H9 (cell line): ENCODE measurements at regions not wholly inside any gene's neighbourhood (a gene's known extent, or its start where the extent isn't known, plus 50 kb on each side); places are given as distances from the start of the nearest gene placed in this dataset.
A peak's percentile ranks its signal among the peaks of the same experiment; 100 is the strongest.

Source experiments
- DNase-seq: peaks from one replicate; pipeline ENCODE4 v3.0.0-alpha.2; 2017
- H2AFZ ChIP-seq: one replicate; pipeline ENCODE4 v1.6.1; 2013; ENCODE audit warnings: mild to moderate bottlenecking, low read length, control low read depth, moderate library complexity
- H2AK5ac ChIP-seq: 2 replicates; pipeline ENCODE4 v1.6.1; 2013; ENCODE audit warnings: low read length, control low read depth, mixed read lengths; ENCODE audit not compliant: insufficient read length
- H2BK120ac ChIP-seq: one replicate; pipeline ENCODE4 v1.6.1; 2013; ENCODE audit warnings: low read depth, mild to moderate bottlenecking, low read length, control low read depth, inconsistent platforms; ENCODE audit not compliant: poor library complexity, severe bottlenecking
- H2BK12ac ChIP-seq: 2 replicates; pipeline ENCODE4 v1.6.1; 2013; ENCODE audit warnings: low read length, control low read depth, mixed read lengths, low read depth; ENCODE audit not compliant: insufficient read length
- H2BK15ac ChIP-seq: 2 replicates; pipeline ENCODE4 v1.6.1; 2013; ENCODE audit warnings: low read depth, low read length, control low read depth
- H2BK20ac ChIP-seq: one replicate; pipeline ENCODE4 v1.6.1; 2013; ENCODE audit warnings: low read depth, mild to moderate bottlenecking, low read length, control low read depth, inconsistent platforms; ENCODE audit not compliant: poor library complexity, severe bottlenecking
- H2BK5ac ChIP-seq: 2 replicates; pipeline ENCODE4 v1.6.1; 2013; ENCODE audit warnings: low read length, control low read depth, mixed read lengths; ENCODE audit not compliant: insufficient read length
- H3K14ac ChIP-seq: 2 replicates; pipeline ENCODE4 v1.6.1; 2013; ENCODE audit warnings: low read length, control low read depth; ENCODE audit not compliant: insufficient read depth
- H3K18ac ChIP-seq: 2 replicates; pipeline ENCODE4 v1.6.1; 2013; ENCODE audit warnings: low read depth, mild to moderate bottlenecking, mixed read lengths, low read length, control low read depth; ENCODE audit not compliant: insufficient read length
- H3K23ac ChIP-seq: 2 replicates; pipeline ENCODE4 v1.6.1; 2013; ENCODE audit warnings: low read length, control low read depth, mixed read lengths, low read depth; ENCODE audit not compliant: insufficient read length
- H3K23me2 ChIP-seq: 2 replicates; pipeline ENCODE4 v1.6.1; 2013; ENCODE audit warnings: low read depth, mild to moderate bottlenecking, mixed read lengths, low read length, control low read depth; ENCODE audit not compliant: insufficient read length, poor library complexity, severe bottlenecking
- H3K27ac ChIP-seq: 2 replicates; pipeline ENCODE4 v1.5.1; 2013; ENCODE audit warnings: low read length, control low read depth, mixed read lengths, low read depth; ENCODE audit not compliant: insufficient read length
- H3K27me3 ChIP-seq: 2 replicates; pipeline ENCODE4 v1.6.1; 2013; ENCODE audit warnings: low read length, control low read depth, inconsistent platforms; ENCODE audit not compliant: insufficient read depth
- H3K4ac ChIP-seq: 2 replicates; pipeline ENCODE4 v1.6.1; 2013; ENCODE audit warnings: low read depth, mild to moderate bottlenecking, control low read depth, inconsistent platforms, low read length, moderate library complexity
- H3K4me1 ChIP-seq: 2 replicates; pipeline ENCODE4 v1.6.1; 2013; ENCODE audit warnings: low read length, control low read depth, inconsistent platforms; ENCODE audit not compliant: insufficient read depth
- H3K4me2 ChIP-seq: 2 replicates; pipeline ENCODE4 v1.6.1; 2013; ENCODE audit warnings: low read length, control low read depth, mixed read lengths; ENCODE audit not compliant: insufficient read length, insufficient read depth
- H3K56ac ChIP-seq: 2 replicates; pipeline ENCODE4 v1.6.1; 2013; ENCODE audit warnings: low read depth, mild to moderate bottlenecking, mixed read lengths, low read length, control low read depth; ENCODE audit not compliant: insufficient read length
- H3K79me1 ChIP-seq: 2 replicates; pipeline ENCODE4 v1.6.1; 2013; ENCODE audit warnings: low read depth, mild to moderate bottlenecking, moderate library complexity, low read length, control low read depth, inconsistent platforms; ENCODE audit not compliant: insufficient read depth, poor library complexity, severe bottlenecking
- H3K79me2 ChIP-seq: 2 replicates; pipeline ENCODE4 v1.6.1; 2013; ENCODE audit warnings: low read length, control low read depth, inconsistent platforms; ENCODE audit not compliant: insufficient read depth
- H3K9ac ChIP-seq: 2 replicates; pipeline ENCODE4 v1.6.1; 2013; ENCODE audit warnings: low read length, control low read depth, mixed read lengths; ENCODE audit not compliant: insufficient read length; ENCODE audit errors: extremely low read depth
- H3K9me3 ChIP-seq: one replicate; pipeline ENCODE4 v1.6.1; 2013; ENCODE audit warnings: low read depth, low read length, inconsistent platforms; ENCODE audit not compliant: control insufficient read depth
- H3T11ph ChIP-seq: one replicate; pipeline ENCODE4 v1.6.1; 2013; ENCODE audit warnings: mild to moderate bottlenecking, low read length, control low read depth, inconsistent platforms
- H4K20me1 ChIP-seq: one replicate; pipeline ENCODE4 v1.6.1; 2013; ENCODE audit not compliant: control insufficient read depth, insufficient read length, insufficient read depth
- H4K5ac ChIP-seq: 2 replicates; pipeline ENCODE4 v1.6.1; 2013; ENCODE audit warnings: low read depth, mild to moderate bottlenecking, mixed read lengths, low read length, control low read depth; ENCODE audit not compliant: insufficient read length
- H4K8ac ChIP-seq: replicated peaks from 2 replicates; pipeline ENCODE4 v1.6.1; 2013; ENCODE audit warnings: low read length, control low read depth, mixed read lengths, low read depth; ENCODE audit not compliant: insufficient read length
- H4K91ac ChIP-seq: 2 replicates; pipeline ENCODE4 v1.6.1; 2013; ENCODE audit warnings: low read depth, mild to moderate bottlenecking, moderate library complexity, mixed read lengths, low read length, control low read depth; ENCODE audit not compliant: insufficient read length
- H3K27ac Mint-ChIP-seq, 3 experiments: 2 replicates in 2 of 3; 3 replicates in 1 of 3; pipeline ENCODE4 v1.8.0; 2020 to 2021; ENCODE audit warnings: mixed read lengths in 3 of 3, mild to moderate bottlenecking in 1 of 3, moderate library complexity in 1 of 3
- H3K27me3 Mint-ChIP-seq: 2 replicates; pipeline ENCODE4 v1.8.0; 2021; ENCODE audit warnings: low read depth, mild to moderate bottlenecking, moderate library complexity, mixed read lengths
- H3K36me3 Mint-ChIP-seq, 3 experiments: 2 replicates in 2 of 3; 3 replicates in 1 of 3; pipeline ENCODE4 v1.8.0; 2020 to 2021; ENCODE audit warnings: low read depth in 3 of 3, mixed read lengths in 3 of 3; ENCODE audit not compliant: insufficient read depth in 1 of 3
- H3K4me1 Mint-ChIP-seq, 2 experiments: 2 replicates each; pipeline ENCODE4 v1.8.0; 2020; ENCODE audit warnings: mixed read lengths in 2 of 2
- H3K4me3 Mint-ChIP-seq, 2 experiments: 2 replicates in 1 of 2; 3 replicates in 1 of 2; pipeline ENCODE4 v1.8.0; 2020 to 2021; ENCODE audit warnings: mild to moderate bottlenecking in 2 of 2, mixed read lengths in 2 of 2, moderate library complexity in 1 of 2
- H3K9me3 Mint-ChIP-seq, 2 experiments: 2 replicates in 1 of 2; 3 replicates in 1 of 2; pipeline ENCODE4 v1.8.0; 2020; ENCODE audit warnings: mild to moderate bottlenecking in 2 of 2, mixed read lengths in 2 of 2, moderate library complexity in 1 of 2
- WGBS: extraction: QIAGEN DNeasy Blood & Tissue Kit; methylation state at CpG from one replicate; pipeline ENCODE4 v1.1.7; 2013; ENCODE audit warnings: missing lambda C conversion rate, low lambda C conversion rate, mixed read lengths; ENCODE audit not compliant: insufficient read length; ENCODE audit errors: extremely low coverage; 5-methylcytosine and 5-hydroxymethylcytosine counted together
- TF ChIP-seq, protein P1 (sequence below): fragments of 200-600 bp; sonication (generic); conservative IDR thresholded peaks from 3 replicates; pipeline ENCODE4 v1.8.0; 2021; ENCODE audit warnings: antibody characterized with exemption, mild to moderate bottlenecking

DNA sequence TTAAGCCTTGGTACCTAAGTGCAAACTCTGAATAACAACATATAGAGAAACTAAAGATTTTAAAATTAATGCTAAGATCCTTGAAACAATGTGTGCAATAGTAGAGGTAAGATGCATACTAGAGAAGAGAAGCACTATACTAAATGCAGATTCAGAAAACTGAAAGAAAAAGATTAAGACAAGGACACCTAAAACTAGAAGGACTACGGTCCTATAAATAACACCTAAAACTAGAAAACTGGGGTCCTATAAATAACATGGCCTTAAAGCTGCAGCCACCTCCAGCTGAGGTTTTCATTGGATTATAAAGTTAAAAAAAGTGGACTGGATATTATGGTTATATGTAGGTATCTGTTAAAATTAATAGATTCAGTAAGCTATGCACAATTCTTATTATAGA lies 320.9 kb downstream of the IPMK start:
- no peaks in the 10 kb centered on the region for H3K4me1 ChIP-seq
- Mint-ChIP-seq H3K27me3 (no peaks in the 10 kb centered on the region), H3K4me3 (no peak overlapping the region), H3K27ac (peak overlapping the region in 2 of 3 experiments; percentile 30 to 98; a peak in 2 of 7 replicates), H3K4me1 (peaks cover 16 to 25% of the 10 kb centered on the region in 2 experiments), H3K9me3 (peaks cover 3 to 4% of the 10 kb centered on the region in 2 experiments; a peak in 2 of 5 replicates), H3K36me3 (peaks cover 2 to 14% (median 4%) of the 10 kb centered on the region in 3 experiments; a peak in 5 of 7 replicates)
- no peaks in the 10 kb centered on the region for H3K9me3 ChIP-seq
- no peak overlapping the region for H3K4ac ChIP-seq
- H4K5ac ChIP-seq: no peak overlapping the region
- H2BK20ac ChIP-seq: no peak overlapping the region
- no peaks in the 10 kb centered on the region for H3K79me2 ChIP-seq
- no peak overlapping the region for H3K9ac ChIP-seq
- H3K79me1 ChIP-seq: no peaks in the 10 kb centered on the region
- no peak overlapping the region for H3K27ac ChIP-seq
- H2BK12ac ChIP-seq: no peak overlapping the region
- H3T11ph ChIP-seq: no peak overlapping the region
- no peak for DNase-seq
- H3K18ac ChIP-seq: no peak overlapping the region
- H4K8ac ChIP-seq: no peak overlapping the region
- H3K56ac ChIP-seq: no peak overlapping the region
- H3K23me2 ChIP-seq: no peaks in the 10 kb centered on the region
- no peak overlapping the region for H3K4me2 ChIP-seq
- H2BK15ac ChIP-seq: no peak overlapping the region
- no peak overlapping the region for H3K23ac ChIP-seq
- no peak overlapping the region for H2AFZ ChIP-seq
- no peaks in the 10 kb centered on the region for H4K20me1 ChIP-seq
- no peaks in the 10 kb centered on the region for H3K27me3 ChIP-seq
- TF ChIP-seq, protein P1, sequence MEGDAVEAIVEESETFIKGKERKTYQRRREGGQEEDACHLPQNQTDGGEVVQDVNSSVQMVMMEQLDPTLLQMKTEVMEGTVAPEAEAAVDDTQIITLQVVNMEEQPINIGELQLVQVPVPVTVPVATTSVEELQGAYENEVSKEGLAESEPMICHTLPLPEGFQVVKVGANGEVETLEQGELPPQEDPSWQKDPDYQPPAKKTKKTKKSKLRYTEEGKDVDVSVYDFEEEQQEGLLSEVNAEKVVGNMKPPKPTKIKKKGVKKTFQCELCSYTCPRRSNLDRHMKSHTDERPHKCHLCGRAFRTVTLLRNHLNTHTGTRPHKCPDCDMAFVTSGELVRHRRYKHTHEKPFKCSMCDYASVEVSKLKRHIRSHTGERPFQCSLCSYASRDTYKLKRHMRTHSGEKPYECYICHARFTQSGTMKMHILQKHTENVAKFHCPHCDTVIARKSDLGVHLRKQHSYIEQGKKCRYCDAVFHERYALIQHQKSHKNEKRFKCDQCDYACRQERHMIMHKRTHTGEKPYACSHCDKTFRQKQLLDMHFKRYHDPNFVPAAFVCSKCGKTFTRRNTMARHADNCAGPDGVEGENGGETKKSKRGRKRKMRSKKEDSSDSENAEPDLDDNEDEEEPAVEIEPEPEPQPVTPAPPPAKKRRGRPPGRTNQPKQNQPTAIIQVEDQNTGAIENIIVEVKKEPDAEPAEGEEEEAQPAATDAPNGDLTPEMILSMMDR: no peak
- H2AK5ac ChIP-seq: no peak overlapping the region
- H3K14ac ChIP-seq: no peak overlapping the region
- no peak overlapping the region for H2BK120ac ChIP-seq
- no CpG with 5 or more reads among the region's 1 CpG for WGBS
- no peak overlapping the region for H4K91ac ChIP-seq
- no peak overlapping the region for H2BK5ac ChIP-seq
